GM12865 (cell line): ENCODE measurements at regions not wholly inside any gene's neighbourhood (a gene's known extent, or its start where the extent isn't known, plus 50 kb on each side); places are given as distances from the start of the nearest gene placed in this dataset.
"Not testable (repeated sequence)": the region's sequence is repeated elsewhere in the genome, so short reads cannot be mapped to it uniquely, and the experiment has no call there.

ENCODE experiments used
- DNase-seq: peaks from one replicate; pipeline ENCODE4 v3.0.0; 2010; ENCODE audit warnings: low read depth
- H3K4me3 ChIP-seq: 2 replicates; pipeline ENCODE4 v1.5.1; 2011; ENCODE audit warnings: mild to moderate bottlenecking, low read depth, low read length, control low read depth
- CTCF ChIP-seq: IDR thresholded peaks from 2 replicates; pipeline ENCODE4 v1.5.1; 2011; ENCODE audit warnings: low read length, control low read depth, low read depth, inconsistent platforms; ENCODE audit not compliant: insufficient read depth; ENCODE audit errors: missing control alignments

DNA sequence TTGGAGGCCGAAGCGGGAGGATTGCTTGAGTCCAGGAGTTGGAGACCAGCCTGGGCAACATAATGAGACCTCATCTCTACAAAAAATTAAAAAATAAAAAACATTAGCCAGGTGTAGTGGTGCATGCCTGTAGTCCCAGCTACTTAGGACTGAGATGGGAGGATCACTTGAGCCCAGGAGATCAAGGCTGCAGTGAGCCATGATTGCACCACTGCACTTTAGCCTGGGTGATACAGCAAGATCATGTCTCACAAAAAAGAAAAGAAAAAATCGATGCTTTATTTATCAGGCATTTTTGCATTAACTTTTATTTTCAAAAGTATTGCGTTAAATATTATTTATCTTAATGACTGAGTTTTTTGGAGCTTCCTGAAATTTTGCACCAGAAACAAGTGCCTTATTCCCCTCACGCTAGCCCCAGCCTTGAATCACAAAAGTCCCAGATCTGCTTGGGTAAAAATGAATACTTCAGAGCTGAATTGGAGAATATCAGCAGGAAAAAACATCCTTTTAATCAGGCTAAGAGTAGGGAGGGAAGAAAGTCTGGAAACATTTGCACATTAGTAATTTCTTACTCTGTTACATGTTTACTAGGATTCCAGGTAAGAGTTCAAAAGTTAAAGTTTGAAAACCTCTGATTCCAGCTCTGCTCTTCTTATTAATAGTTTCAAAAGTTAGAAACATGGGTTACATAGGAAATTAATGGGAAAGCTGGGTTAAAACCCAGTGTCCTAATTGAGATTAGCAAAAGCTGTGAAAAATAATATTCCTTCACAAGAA is 111.4 kb upstream of the FOXN2 start:
- DNase-seq = no peak
- H3K4me3 ChIP-seq = no peak overlapping the region
- no peak for TF ChIP-seq CTCF

GRCh38 chr2:48203668-48204067 is 110.8 kb upstream of the FOXN2 start:
- no peak for TF ChIP-seq CTCF
- no peak for DNase-seq
- no peak overlapping the region for H3K4me3 ChIP-seq

GRCh38 chr2:48204750-48205136 is 109.7 kb upstream of the FOXN2 start:
- TF ChIP-seq CTCF = no peak
- H3K4me3 ChIP-seq = no peak overlapping the region
- DNase-seq = no peak

GRCh38 chr2:48205137-48205798 is 109.2 kb upstream of the FOXN2 start:
- peak; percentile 75 for DNase-seq

DNA sequence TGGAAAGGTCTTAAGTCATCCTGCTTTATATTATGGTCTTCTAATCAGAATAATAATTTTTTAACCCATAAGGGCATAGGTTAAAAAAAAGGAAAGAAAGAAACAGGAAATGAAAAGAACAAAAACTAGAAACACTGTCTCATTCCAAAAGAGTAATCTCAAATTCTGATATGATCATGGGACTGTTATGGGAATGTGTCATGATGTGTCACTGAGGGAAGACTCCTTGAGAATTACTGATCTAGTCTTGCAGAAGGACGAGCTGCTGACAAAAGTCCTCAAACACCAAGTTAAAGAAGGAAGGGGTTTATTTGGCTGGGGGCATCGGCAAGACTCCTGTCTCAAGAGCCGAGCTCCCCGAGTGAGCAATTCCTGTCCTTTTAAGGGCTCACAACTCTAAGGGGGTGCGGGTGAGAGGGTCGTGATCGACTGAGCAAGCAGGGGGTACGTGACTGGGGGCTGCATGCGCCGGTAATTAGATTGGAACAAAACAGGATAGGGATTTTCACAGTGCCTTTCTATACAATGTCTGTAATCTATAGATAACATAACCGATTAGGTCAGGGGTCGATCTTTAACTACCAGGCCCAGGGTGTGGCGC is 108.3 kb upstream of the FOXN2 start:
- not testable (repeated sequence) for DNase-seq, H3K4me3 ChIP-seq

More at GRCh38 chr2:48205137-48205798, 109.2 kb upstream of the FOXN2 start:
- H3K4me3 ChIP-seq = no peak overlapping the region
- peak; percentile 37 for TF ChIP-seq CTCF

- no peak for DNase-seq
- TF ChIP-seq CTCF = no peak
- H3K4me3 ChIP-seq = no peak overlapping the region
These were observed 107.3 kb upstream of the FOXN2 start for GRCh38 chr2:48207201-48207641.

DNA sequence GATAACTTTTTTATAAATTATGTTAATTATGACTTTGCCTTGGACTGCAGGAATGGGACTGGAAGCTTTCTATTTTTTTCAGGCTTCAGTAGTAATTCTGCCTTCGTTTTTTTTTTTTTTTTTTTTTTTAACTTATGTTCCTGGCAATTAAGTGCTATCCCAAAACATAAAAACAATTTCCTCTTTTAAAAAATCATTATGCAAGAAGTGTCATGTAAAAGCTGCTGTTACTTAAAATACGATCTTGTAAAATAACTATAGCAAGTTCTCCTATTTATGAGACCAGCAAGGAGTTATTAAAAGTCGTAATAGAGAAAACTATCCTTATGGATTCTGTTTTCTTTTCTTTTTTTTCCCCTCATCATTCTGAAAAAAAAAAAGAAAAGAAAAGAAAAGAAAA is 106.6 kb upstream of the FOXN2 start:
- no peak overlapping the region for H3K4me3 ChIP-seq
- no peak for DNase-seq
- TF ChIP-seq CTCF = no peak
